IMR-90 (cell line): ENCODE measurements at regions not wholly inside any gene's neighbourhood (a gene's known extent, or its start where the extent isn't known, plus 50 kb on each side); places are given as distances from the start of the nearest gene placed in this dataset.

Experiments
- ATAC-seq: fragments of 200-7000 bp; cut with Tn5 transposase; 2 replicates; pipeline ENCODE4 v1.9.1; 2020; ENCODE audit warnings: low read depth, mild to moderate bottlenecking, moderate library complexity
- BruUV-seq: library from RNA; stranded (reverse); fragments of 400-500 nt; replicated peaks from 2 replicates; lab custom pipeline; 2021; lab: Mats Ljungman, UMichigan
- CTCF ChIA-PET: fragments of 300-600 bp; formaldehyde crosslinking; extraction: SDS; loops from one replicate; lab custom pipeline; 2021; ENCODE audit warnings: antibody characterized with exemption; lab: Yijun Ruan, JAX
- POLR2A ChIA-PET: fragments of 300-600 bp; sonication (Branson Sonifier 250); formaldehyde crosslinking; loops from one replicate; lab custom pipeline; 2022; ENCODE audit warnings: antibody characterized with exemption; ENCODE audit not compliant: unreplicated experiment; lab: Charles Lee
- DNase-seq: peaks from one replicate; pipeline ENCODE4 v3.0.0; 2013
- H2AFZ ChIP-seq: replicated peaks from 2 replicates; pipeline ENCODE3; 2013; ENCODE audit warnings: low read length, mild to moderate bottlenecking; ENCODE audit not compliant: poor library complexity
- H2AK5ac ChIP-seq: 2 replicates; pipeline ENCODE4 v1.6.1; 2013; ENCODE audit warnings: low read depth, low read length, inconsistent platforms
- H2AK9ac ChIP-seq: replicated peaks from 2 replicates; pipeline ENCODE3; 2013; ENCODE audit warnings: mild to moderate bottlenecking, low read depth, low read length, moderate library complexity; ENCODE audit not compliant: poor library complexity
- H2BK120ac ChIP-seq: 2 replicates; pipeline ENCODE4 v1.6.1; 2013; ENCODE audit warnings: low read depth, low read length, inconsistent platforms
- H2BK15ac ChIP-seq: 3 replicates; pipeline ENCODE4 v1.6.1; 2013; ENCODE audit warnings: low read depth, low read length, inconsistent platforms
- H2BK20ac ChIP-seq: 2 replicates; pipeline ENCODE4 v1.6.1; 2013; ENCODE audit warnings: low read depth, mild to moderate bottlenecking, inconsistent platforms, low read length, moderate library complexity
- H2BK5ac ChIP-seq: 2 replicates; pipeline ENCODE4 v1.6.1; 2013; ENCODE audit warnings: mild to moderate bottlenecking, low read depth, low read length, inconsistent platforms; ENCODE audit not compliant: poor library complexity, severe bottlenecking
- H3K14ac ChIP-seq: replicated peaks from 2 replicates; pipeline ENCODE4 v1.6.1; 2013; ENCODE audit warnings: low read depth, low read length, inconsistent platforms
- H3K18ac ChIP-seq: 2 replicates; pipeline ENCODE4 v1.6.1; 2013; ENCODE audit warnings: low read depth, low read length, control low read depth
- H3K23ac ChIP-seq: 2 replicates; pipeline ENCODE4 v1.6.1; 2013; ENCODE audit warnings: low read depth, low read length, inconsistent platforms
- H3K27ac ChIP-seq: 2 replicates; pipeline ENCODE4 v1.5.1; 2013; ENCODE audit warnings: mild to moderate bottlenecking, control low read depth, low read length; ENCODE audit not compliant: insufficient read depth
- H3K27me3 ChIP-seq: 2 replicates; pipeline ENCODE4 v1.6.1; 2013; ENCODE audit warnings: low read length; ENCODE audit not compliant: control insufficient read depth, insufficient read depth
- H3K36me3 ChIP-seq: 2 replicates; pipeline ENCODE4 v1.6.1; 2013; ENCODE audit warnings: low read length, mixed read lengths; ENCODE audit not compliant: control insufficient read depth, insufficient read depth
- H3K4ac ChIP-seq: 2 replicates; pipeline ENCODE4 v1.6.1; 2013; ENCODE audit warnings: low read depth, low read length, inconsistent platforms
- H3K4me1 ChIP-seq: 2 replicates; pipeline ENCODE4 v1.6.1; 2013; ENCODE audit warnings: low read length, mixed read lengths; ENCODE audit not compliant: control insufficient read depth, insufficient read depth
- H3K4me2 ChIP-seq: 2 replicates; pipeline ENCODE4 v1.6.1; 2013; ENCODE audit warnings: low read depth, mild to moderate bottlenecking, control low read depth, low read length, moderate library complexity
- H3K4me3 ChIP-seq: 2 replicates; pipeline ENCODE4 v1.5.1; 2013; ENCODE audit warnings: low read depth, mild to moderate bottlenecking, control low read depth, low read length, moderate library complexity; ENCODE audit not compliant: insufficient read depth
- H3K56ac ChIP-seq: 2 replicates; pipeline ENCODE4 v1.6.1; 2013; ENCODE audit warnings: low read length, inconsistent platforms; ENCODE audit not compliant: insufficient read depth; ENCODE audit errors: extremely low read depth
- H3K79me1 ChIP-seq, 2 experiments: 2 replicates each; pipeline ENCODE4 v1.6.1; 2013; ENCODE audit warnings: low read length in 2 of 2, inconsistent platforms in 1 of 2, low read depth in 1 of 2
- H3K9ac ChIP-seq: 2 replicates; pipeline ENCODE4 v1.6.1; 2013; ENCODE audit warnings: low read depth, low read length, control low read depth
- H3K9me1 ChIP-seq: 2 replicates; pipeline ENCODE4 v1.6.1; 2013; ENCODE audit warnings: low read length, inconsistent platforms; ENCODE audit not compliant: insufficient read depth
- H3K9me3 ChIP-seq: 2 replicates; pipeline ENCODE4 v1.6.1; 2013; ENCODE audit warnings: low read length; ENCODE audit not compliant: control insufficient read depth, insufficient read depth
- H4K20me1 ChIP-seq: 2 replicates; pipeline ENCODE4 v1.6.1; 2013; ENCODE audit warnings: low read length, inconsistent platforms; ENCODE audit not compliant: insufficient read depth
- H4K5ac ChIP-seq: 2 replicates; pipeline ENCODE4 v1.6.1; 2013; ENCODE audit warnings: mild to moderate bottlenecking, low read depth, low read length, control low read depth
- H4K8ac ChIP-seq, 2 experiments: 2 replicates each; pipeline ENCODE4 v1.6.1; 2013; ENCODE audit warnings: low read depth in 2 of 2, low read length in 2 of 2, control low read depth in 1 of 2, inconsistent platforms in 1 of 2
- H4K91ac ChIP-seq: 2 replicates; pipeline ENCODE4 v1.6.1; 2013; ENCODE audit warnings: low read depth, low read length, inconsistent platforms; ENCODE audit not compliant: insufficient read depth
- BHLHE40 ChIP-seq: fragments of 150-350 bp; IDR thresholded peaks from 2 replicates; pipeline ENCODE4 v1.6.1; 2016; ENCODE audit warnings: mild to moderate bottlenecking, low read depth, low read length
- MXI1 ChIP-seq: IDR thresholded peaks from 2 replicates; pipeline ENCODE4 v1.6.1; 2012; ENCODE audit warnings: low read depth, mild to moderate bottlenecking, low read length, moderate library complexity, borderline replicate concordance
- USF2 ChIP-seq: fragments of 150-350 bp; IDR thresholded peaks from 2 replicates; pipeline ENCODE4 v1.6.1; 2017; ENCODE audit warnings: mild to moderate bottlenecking, antibody characterized with exemption, low read length, low read depth
- whole genome bisulfite sequencing, 2 experiments: methylation state at CpG; one replicate each; pipeline versions ENCODE4 v1.1.5 to v1.1.7; 2013; ENCODE audit warnings: missing lambda C conversion rate in 2 of 2; ENCODE audit not compliant: insufficient read length in 1 of 2; ENCODE audit errors: extremely low coverage in 2 of 2; 5-methylcytosine and 5-hydroxymethylcytosine counted together
- dilution Hi-C: fragments of 300-500 bp; cut with HindIII; formaldehyde crosslinking; loops from one replicate; pipeline ENCODE4 v1.14.3; 2018; ENCODE audit warnings: low sequenced_read_pairs; ENCODE audit not compliant: unreplicated experiment
- in situ Hi-C: fragments of 300-500 bp; cut with MboI; formaldehyde crosslinking; loops from 3 replicates; pipeline ENCODE4 v1.14.3; 2019; ENCODE audit warnings: low sequenced_read_pairs, inconsistent platforms, mixed read lengths
- intact Hi-C: fragments of 100-400 bp; cut with micrococcal nuclease; formaldehyde crosslinking; loops from 2 replicates; pipeline ENCODE4 v1.10.0; 2022

GRCh38 chr2:45115181-45115580, 105.9 kb upstream of the SIX2 start:
- Histone ChIP-seq H2BK15ac (no peak overlapping the region), H3K14ac (no peak overlapping the region), H4K8ac (no peak overlapping the region), H4K5ac (no peak overlapping the region), H3K9me3 (no peaks in the 10 kb centered on the region), H3K4me3 (no peak overlapping the region), H4K20me1 (peaks cover 4% of the 10 kb centered on the region; the same call in 1 of the 2 replicates), H3K4ac (no peak overlapping the region), H3K18ac (no peak overlapping the region), H2BK120ac (no peak overlapping the region), H4K91ac (no peak overlapping the region), H3K36me3 (no peaks in the 10 kb centered on the region), H2BK5ac (no peak overlapping the region), H3K4me2 (no peak overlapping the region), H3K79me1 (no peaks in the 10 kb centered on the region), H3K23ac (no peak overlapping the region), H3K27ac (no peak overlapping the region), H2AK9ac (no peak overlapping the region), H3K9me1 (peaks cover 3% of the 10 kb centered on the region; the same call in 1 of the 2 replicates), H3K27me3 (peaks cover 27% of the 10 kb centered on the region), H3K56ac (no peak overlapping the region), H2BK20ac (no peak overlapping the region), H2AK5ac (no peak overlapping the region), H3K9ac (no peak overlapping the region), H3K4me1 (peaks cover 5% of the 10 kb centered on the region; the same call in 1 of the 2 replicates), H2AFZ (no peak overlapping the region)
- intact Hi-C loops: no loop called here
- ATAC-seq (no peak), DNase-seq (no peak)
- POLR2A ChIA-PET: no interaction called here
- no TSS peak for BruUV-seq
- TF ChIP-seq MXI1 (no peak), BHLHE40 (no peak), USF2 (no peak)
- in situ Hi-C loops: no loop called here
- dilution Hi-C loops: no loop called here
- CTCF ChIA-PET: no interaction called here
- WGBS, 2 experiments: no CpG with 5 or more reads among the region's 1 CpG
